Endothelial cell of umbilical vein (primary cell): ENCODE measurements at regions not wholly inside any gene's neighbourhood (a gene's known extent, or its start where the extent isn't known, plus 50 kb on each side); places are given as distances from the start of the nearest gene placed in this dataset.

Experiments
- BruUV-seq: library from RNA; stranded (reverse); fragments of 400-500 nt; replicated peaks from 2 replicates; lab custom pipeline; 2021; lab: Mats Ljungman, UMichigan
- CTCF ChIA-PET: fragments of 300-600, 350-600 bp; sonication (Branson Sonifier 250); formaldehyde crosslinking; loops from one replicate; lab custom pipeline; 2021; ENCODE audit warnings: antibody characterized with exemption, inconsistent platforms; lab: Charles Lee
- POLR2A ChIA-PET: fragments of 300-600, 350-600 bp; sonication (Branson Sonifier 250); formaldehyde crosslinking; loops from one replicate; lab custom pipeline; 2021; ENCODE audit warnings: antibody characterized with exemption, inconsistent platforms; lab: Charles Lee
- DNase-seq: peaks from one replicate; pipeline ENCODE4 v3.0.0-alpha.2; 2011; ENCODE audit warnings: low read depth, low spot score
- FAIRE-seq: peaks from 2 replicates; lab custom pipeline; 2011; peaks lifted over from hg19 to GRCh38; lab: Jason Lieb, UNC
- H2AFZ ChIP-seq: 2 replicates; pipeline ENCODE4 v1.6.0; 2012; ENCODE audit warnings: low read depth, low read length, control low read depth, inconsistent platforms
- H3K27ac ChIP-seq: 2 replicates; pipeline ENCODE4 v1.5.1; 2011; ENCODE audit warnings: low read depth, mild to moderate bottlenecking, control low read depth, low read length, moderate library complexity; ENCODE audit not compliant: insufficient read depth
- H3K27me3 ChIP-seq, 2 experiments: 2 replicates each; pipeline versions ENCODE4 v1.6.0 to v1.6.1; 2011; ENCODE audit warnings: low read length in 2 of 2, mixed read lengths in 1 of 2; ENCODE audit not compliant: control insufficient read depth in 2 of 2, insufficient read depth in 2 of 2
- H3K36me3 ChIP-seq, 2 experiments: 2 replicates in 1 of 2; 3 replicates in 1 of 2; pipeline ENCODE4 v1.5.1; 2011; ENCODE audit warnings: low read length in 2 of 2, mild to moderate bottlenecking in 1 of 2, moderate library complexity in 1 of 2; ENCODE audit not compliant: control insufficient read depth in 2 of 2, insufficient read depth in 2 of 2; ENCODE audit errors: extremely low read depth in 1 of 2
- H3K4me1 ChIP-seq: 3 replicates; pipeline ENCODE4 v1.5.1; 2011; ENCODE audit warnings: mild to moderate bottlenecking, low read length; ENCODE audit not compliant: control insufficient read depth, insufficient read depth; ENCODE audit errors: extremely low read depth
- H3K4me2 ChIP-seq: 2 replicates; pipeline ENCODE4 v1.6.1; 2011; ENCODE audit warnings: low read length, control low read depth, mixed read lengths; ENCODE audit not compliant: insufficient read depth
- H3K4me3 ChIP-seq, 3 experiments: fragments of 200-600 bp in 1 of 3; sonication (generic), shearing (Covaris generic) in 1 of 3; replicated peaks in 1 of 3; 2 replicates each; pipeline ENCODE4 v1.5.1; 2011 to 2016; ENCODE audit warnings: control low read depth in 3 of 3, low read length in 3 of 3, mild to moderate bottlenecking in 2 of 3, inconsistent platforms in 1 of 3, low read depth in 1 of 3, moderate library complexity in 1 of 3; ENCODE audit not compliant: insufficient read depth in 1 of 3
- H3K79me2 ChIP-seq: 2 replicates; pipeline ENCODE4 v1.6.0; 2012; ENCODE audit warnings: low read length, inconsistent platforms; ENCODE audit not compliant: control insufficient read depth, insufficient read depth
- H3K9ac ChIP-seq: replicated peaks from 2 replicates; pipeline ENCODE3; 2011; ENCODE audit warnings: low read length, control low read depth; ENCODE audit not compliant: insufficient read depth; ENCODE audit errors: extremely low read depth
- H3K9me1 ChIP-seq: replicated peaks from 3 replicates; pipeline ENCODE4 v1.6.0; 2011; ENCODE audit warnings: mild to moderate bottlenecking, low read length; ENCODE audit not compliant: control insufficient read depth, insufficient read depth; ENCODE audit errors: extremely low read depth
- H3K9me3 ChIP-seq: replicated peaks from 2 replicates; pipeline ENCODE4 v1.5.1; 2012; ENCODE audit warnings: low read length, inconsistent platforms; ENCODE audit not compliant: control insufficient read depth, insufficient read depth
- H4K20me1 ChIP-seq: replicated peaks from 2 replicates; pipeline ENCODE3; 2011; ENCODE audit warnings: mild to moderate bottlenecking, low read length; ENCODE audit not compliant: control insufficient read depth, insufficient read depth; ENCODE audit errors: extremely low read depth
- CTCF ChIP-seq, 2 donors: IDR thresholded peaks; 1 replicate in 1 of 2; 2 replicates in 1 of 2; pipeline ENCODE4 v1.5.1; 2011; ENCODE audit warnings: low read length in 2 of 2, mild to moderate bottlenecking in 2 of 2, moderate library complexity in 2 of 2, control low read depth in 1 of 2, inconsistent platforms in 1 of 2, low read depth in 1 of 2; ENCODE audit not compliant: insufficient read depth in 1 of 2; ENCODE audit errors: extremely low read depth in 1 of 2
- EZH2 ChIP-seq: IDR thresholded peaks from 2 replicates; pipeline ENCODE4 v1.6.1; 2012; ENCODE audit warnings: borderline replicate concordance, low read depth, mild to moderate bottlenecking, moderate library complexity, low read length, inconsistent platforms; ENCODE audit not compliant: severe bottlenecking
- FOS ChIP-seq: IDR thresholded peaks from 2 replicates; pipeline ENCODE4 v1.6.1; 2011; ENCODE audit warnings: mild to moderate bottlenecking, low read length, moderate library complexity, borderline replicate concordance; ENCODE audit not compliant: insufficient read depth
- GATA2 ChIP-seq: IDR thresholded peaks from 2 replicates; pipeline ENCODE4 v1.7.0; 2011; ENCODE audit warnings: low read depth, mild to moderate bottlenecking, moderate library complexity, mixed read lengths, low read length; ENCODE audit not compliant: insufficient read length, insufficient read depth
- JUN ChIP-seq: IDR thresholded peaks from 2 replicates; pipeline ENCODE4 v1.6.1; 2011; ENCODE audit warnings: borderline replicate concordance, low read depth; ENCODE audit not compliant: insufficient read length, insufficient read depth
- MAX ChIP-seq: IDR thresholded peaks from 2 replicates; pipeline ENCODE4 v1.6.1; 2011; ENCODE audit not compliant: insufficient read depth, insufficient read length
- MYC ChIP-seq: IDR thresholded peaks from one replicate; pipeline ENCODE4 v1.6.1; 2011; ENCODE audit warnings: mild to moderate bottlenecking, low read depth, low read length
- POLR2A ChIP-seq: IDR thresholded peaks from 2 replicates; pipeline ENCODE4 v1.6.1; 2012; ENCODE audit warnings: low read depth, mild to moderate bottlenecking, control low read depth, low read length
- POLR2AphosphoS5 ChIP-seq: IDR thresholded peaks from 2 replicates; pipeline ENCODE4 v1.6.1; 2012; ENCODE audit warnings: low read depth, mild to moderate bottlenecking, control low read depth, low read length, moderate library complexity; ENCODE audit not compliant: insufficient read depth
- dilution Hi-C: fragments of 300-500 bp; cut with MboI; formaldehyde crosslinking; loops from one replicate; pipeline ENCODE4 v1.15.0; 2019; ENCODE audit warnings: low sequenced_read_pairs; ENCODE audit not compliant: extremely low pct_ligation_motif_present
- intact Hi-C: fragments of 100-400 bp; cut with micrococcal nuclease; formaldehyde crosslinking; loops from one replicate; pipeline ENCODE4 v1.10.0; 2022

GRCh38 chr4:167428156-167428555 is 193.9 kb upstream of the SPOCK3 start:
- Histone ChIP-seq H3K79me2 (no peaks in the 10 kb centered on the region), H3K4me2 (no peak overlapping the region), H3K27me3 (no peaks in the 10 kb centered on the region), H3K27ac (no peak overlapping the region), H3K9me3 (no peaks in the 10 kb centered on the region), H2AFZ (no peak overlapping the region), H3K9ac (no peak overlapping the region), H3K9me1 (no peaks in the 10 kb centered on the region), H4K20me1 (no peaks in the 10 kb centered on the region), H3K36me3 (no peaks in the 10 kb centered on the region), H3K4me3 (no peak overlapping the region), H3K4me1 (no peaks in the 10 kb centered on the region)
- TF ChIP-seq CTCF (IDR thresholded peaks at IDR 0.05; ENCODE audit: extremely low read depth in 1 of 2, insufficient read depth in 1 of 2, low read depth in 1 of 2, low read length in 2 of 2) (no peak), GATA2 (no peak), EZH2 (no peak), MYC (no peak), POLR2AphosphoS5 (no peak), JUN (no peak), FOS (no peak), MAX (no peak), POLR2A (no peak)
- ChIA-PET POLR2A (no interaction called here), CTCF (no interaction called here)
- no peak for FAIRE-seq
- intact Hi-C loops (no loop called here), dilution Hi-C loops (no loop called here)
- no TSS peak for BruUV-seq
- no peak for DNase-seq
